Body of pancreas (tissue), 4 donors: ENCODE measurements at regions not wholly inside any gene's neighbourhood (a gene's known extent, or its start where the extent isn't known, plus 50 kb on each side); places are given as distances from the start of the nearest gene placed in this dataset.

Source experiments
- POLR2A ChIP-seq, 3 donors: fragments of 450-650 bp; IDR thresholded peaks; one replicate each; pipeline ENCODE4 v1.6.1; 2016; ENCODE audit warnings: antibody characterized with exemption in 3 of 3, mild to moderate bottlenecking in 2 of 3
- TF ChIP-seq, protein P1 (sequence below), 7 experiments: fragments of 450-650 bp in 4 of 7; fragments of 200-600 bp in 3 of 7; sonication (generic) in 3 of 7; IDR thresholded peaks; one replicate each; pipeline ENCODE4 v1.5.1; 2016 to 2019; ENCODE audit warnings: antibody characterized with exemption in 7 of 7

DNA sequence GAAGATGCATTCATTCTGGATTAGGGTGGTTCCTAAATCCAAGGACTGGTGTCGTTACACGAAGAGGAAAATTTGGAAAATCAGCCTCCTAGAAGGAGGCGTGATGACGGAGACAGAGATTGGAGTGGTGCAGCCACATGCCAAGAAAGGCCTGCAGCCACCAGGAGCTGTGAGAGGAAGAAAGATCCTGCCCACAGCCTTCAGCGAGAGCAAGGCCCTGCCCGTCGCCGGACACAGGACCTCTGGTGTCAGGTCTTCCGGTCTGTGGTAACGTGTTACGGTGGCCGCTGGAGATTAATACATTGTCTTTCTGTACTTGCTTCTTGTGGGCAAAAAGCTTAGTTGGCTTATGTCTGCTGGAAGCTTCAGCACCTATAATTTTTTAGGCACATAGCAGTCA lies 1045.8 kb downstream of the BRD1 start:
- TF ChIP-seq, protein P1, sequence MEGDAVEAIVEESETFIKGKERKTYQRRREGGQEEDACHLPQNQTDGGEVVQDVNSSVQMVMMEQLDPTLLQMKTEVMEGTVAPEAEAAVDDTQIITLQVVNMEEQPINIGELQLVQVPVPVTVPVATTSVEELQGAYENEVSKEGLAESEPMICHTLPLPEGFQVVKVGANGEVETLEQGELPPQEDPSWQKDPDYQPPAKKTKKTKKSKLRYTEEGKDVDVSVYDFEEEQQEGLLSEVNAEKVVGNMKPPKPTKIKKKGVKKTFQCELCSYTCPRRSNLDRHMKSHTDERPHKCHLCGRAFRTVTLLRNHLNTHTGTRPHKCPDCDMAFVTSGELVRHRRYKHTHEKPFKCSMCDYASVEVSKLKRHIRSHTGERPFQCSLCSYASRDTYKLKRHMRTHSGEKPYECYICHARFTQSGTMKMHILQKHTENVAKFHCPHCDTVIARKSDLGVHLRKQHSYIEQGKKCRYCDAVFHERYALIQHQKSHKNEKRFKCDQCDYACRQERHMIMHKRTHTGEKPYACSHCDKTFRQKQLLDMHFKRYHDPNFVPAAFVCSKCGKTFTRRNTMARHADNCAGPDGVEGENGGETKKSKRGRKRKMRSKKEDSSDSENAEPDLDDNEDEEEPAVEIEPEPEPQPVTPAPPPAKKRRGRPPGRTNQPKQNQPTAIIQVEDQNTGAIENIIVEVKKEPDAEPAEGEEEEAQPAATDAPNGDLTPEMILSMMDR (IDR thresholded peaks at IDR 0.05), result no peak
- no peak for TF ChIP-seq POLR2A (IDR thresholded peaks at IDR 0.05)
